PC-3 (cell line): ENCODE measurements at regions not wholly inside any gene's neighbourhood (a gene's known extent, or its start where the extent isn't known, plus 50 kb on each side); places are given as distances from the start of the nearest gene placed in this dataset.

ENCODE experiments used
- CTCF ChIP-seq: fragments of 300-600 bp; sonication (generic); conservative IDR thresholded peaks from 2 replicates; pipeline ENCODE4 v1.5.1; 2017; ENCODE audit warnings: antibody characterized with exemption, low read depth, mild to moderate bottlenecking, low read length
- EZH2 ChIP-seq: fragments of 300-600 bp; sonication (generic); IDR thresholded peaks from one replicate; pipeline ENCODE4 v1.6.1; 2017; ENCODE audit warnings: antibody characterized with exemption, mild to moderate bottlenecking, low read length; ENCODE audit not compliant: unreplicated experiment

DNA sequence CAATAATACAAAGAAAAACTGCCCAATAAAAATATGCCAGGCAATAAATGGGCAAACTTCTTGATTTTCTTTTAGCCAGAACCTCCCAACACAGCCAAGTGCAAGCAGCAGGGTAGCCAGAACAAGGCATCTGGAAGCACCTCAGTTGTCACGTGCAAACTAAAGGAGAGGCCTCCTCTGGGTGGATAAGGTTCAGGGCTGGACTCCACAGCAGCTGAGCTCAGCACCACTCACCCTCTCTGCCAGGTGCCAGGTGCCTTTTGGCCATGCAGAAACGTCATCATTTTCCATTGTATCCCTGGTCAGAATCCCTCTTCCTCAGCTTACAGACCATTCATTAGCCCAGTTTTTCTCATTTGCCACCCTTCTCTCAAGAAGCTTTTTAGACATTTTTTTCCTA is 52.7 kb downstream of the SOD2 start:
- TF ChIP-seq CTCF (no peak), EZH2 (no peak)
